SU-DHL-6 (cell line): ENCODE measurements at regions not wholly inside any gene's neighbourhood (a gene's known extent, or its start where the extent isn't known, plus 50 kb on each side); places are given as distances from the start of the nearest gene placed in this dataset.

Experiments
- EZH2phosphoT487 ChIP-seq: fragments of 200-600 bp; sonication (generic), shearing (Covaris generic); conservative IDR thresholded peaks from 2 replicates; pipeline ENCODE4 v1.6.1; 2018; ENCODE audit warnings: mild to moderate bottlenecking, antibody characterized with exemption, low read length, moderate library complexity, mixed read lengths
- TF ChIP-seq, protein P1 (sequence below): fragments of 200-600 bp; sonication (generic); IDR thresholded peaks from one replicate; pipeline ENCODE4 v1.5.1; 2017; ENCODE audit warnings: antibody characterized with exemption, mild to moderate bottlenecking, low read length, moderate library complexity; ENCODE audit not compliant: insufficient read depth, poor library complexity, severe bottlenecking

DNA sequence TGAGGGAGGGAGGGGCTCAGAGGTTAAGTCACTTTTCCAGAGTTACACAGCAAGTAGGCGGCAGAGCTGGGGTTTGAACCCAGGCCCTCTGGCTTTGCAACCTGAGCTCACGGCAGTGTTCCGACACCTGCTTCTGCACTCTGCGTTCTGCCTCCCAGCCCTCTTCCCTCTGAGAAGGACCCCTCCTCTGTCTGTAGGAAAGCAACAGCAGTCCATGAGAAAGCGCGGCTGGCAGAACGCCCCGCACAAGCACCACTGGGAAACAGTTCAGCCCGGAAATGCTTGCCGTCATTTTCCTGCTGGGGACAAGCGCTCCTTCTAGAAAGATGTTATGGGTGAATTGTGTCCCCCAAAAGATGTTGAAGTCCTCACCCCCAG is 241.1 kb downstream of the NPHP4 start:
- TF ChIP-seq, protein P1, sequence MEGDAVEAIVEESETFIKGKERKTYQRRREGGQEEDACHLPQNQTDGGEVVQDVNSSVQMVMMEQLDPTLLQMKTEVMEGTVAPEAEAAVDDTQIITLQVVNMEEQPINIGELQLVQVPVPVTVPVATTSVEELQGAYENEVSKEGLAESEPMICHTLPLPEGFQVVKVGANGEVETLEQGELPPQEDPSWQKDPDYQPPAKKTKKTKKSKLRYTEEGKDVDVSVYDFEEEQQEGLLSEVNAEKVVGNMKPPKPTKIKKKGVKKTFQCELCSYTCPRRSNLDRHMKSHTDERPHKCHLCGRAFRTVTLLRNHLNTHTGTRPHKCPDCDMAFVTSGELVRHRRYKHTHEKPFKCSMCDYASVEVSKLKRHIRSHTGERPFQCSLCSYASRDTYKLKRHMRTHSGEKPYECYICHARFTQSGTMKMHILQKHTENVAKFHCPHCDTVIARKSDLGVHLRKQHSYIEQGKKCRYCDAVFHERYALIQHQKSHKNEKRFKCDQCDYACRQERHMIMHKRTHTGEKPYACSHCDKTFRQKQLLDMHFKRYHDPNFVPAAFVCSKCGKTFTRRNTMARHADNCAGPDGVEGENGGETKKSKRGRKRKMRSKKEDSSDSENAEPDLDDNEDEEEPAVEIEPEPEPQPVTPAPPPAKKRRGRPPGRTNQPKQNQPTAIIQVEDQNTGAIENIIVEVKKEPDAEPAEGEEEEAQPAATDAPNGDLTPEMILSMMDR = no peak
- TF ChIP-seq EZH2phosphoT487 = no peak
